Smooth muscle cell (in vitro differentiated cells): ENCODE measurements at regions not wholly inside any gene's neighbourhood (a gene's known extent, or its start where the extent isn't known, plus 50 kb on each side); places are given as distances from the start of the nearest gene placed in this dataset.

ENCODE experiments used
- DNase-seq: peaks from one replicate; lab custom pipeline; 2025; ENCODE audit not compliant: unreplicated experiment; lab: John Stamatoyannopoulos, UW
- H2AFZ ChIP-seq: fragments of 200-600 bp; sonication (generic); 2 replicates; pipeline ENCODE4 v1.6.0; 2016; ENCODE audit warnings: antibody characterized with exemption, low read depth, mild to moderate bottlenecking
- H3F3A ChIP-seq: fragments of 200-600 bp; sonication (generic); 2 replicates; pipeline ENCODE4 v1.6.0; 2017; ENCODE audit warnings: antibody characterized with exemption, low read depth
- H3K27ac ChIP-seq: fragments of 200-600 bp; sonication (generic); 2 replicates; pipeline ENCODE4 v1.5.1; 2016; ENCODE audit warnings: low read depth, mild to moderate bottlenecking
- H3K27me3 ChIP-seq: fragments of 200-600 bp; sonication (generic); 2 replicates; pipeline ENCODE4 v1.6.1; 2016; ENCODE audit warnings: low read depth, mild to moderate bottlenecking
- H3K36me3 ChIP-seq: fragments of 200-600 bp; sonication (generic); 2 replicates; pipeline ENCODE4 v1.5.1; 2016; ENCODE audit warnings: low read depth
- H3K4me1 ChIP-seq: fragments of 200-600 bp; sonication (generic); 2 replicates; pipeline ENCODE4 v1.5.1; 2016; ENCODE audit warnings: low read depth
- H3K4me2 ChIP-seq: fragments of 200-600 bp; sonication (generic); 2 replicates; pipeline ENCODE4 v1.6.0; 2016; ENCODE audit warnings: mild to moderate bottlenecking
- H3K4me3 ChIP-seq: fragments of 200-600 bp; sonication (generic); 2 replicates; pipeline ENCODE4 v1.5.1; 2016; ENCODE audit warnings: mild to moderate bottlenecking
- H3K79me2 ChIP-seq: fragments of 200-600 bp; sonication (generic); 2 replicates; pipeline ENCODE4 v1.6.0; 2016; ENCODE audit warnings: low read depth, mild to moderate bottlenecking
- H3K9ac ChIP-seq: fragments of 200-600 bp; sonication (generic); 2 replicates; pipeline ENCODE4 v1.6.0; 2016; ENCODE audit warnings: low read depth
- H3K9me3 ChIP-seq: fragments of 200-600 bp; sonication (generic); replicated peaks from 2 replicates; pipeline ENCODE4 v1.5.1; 2016; ENCODE audit warnings: low read depth
- H4K20me1 ChIP-seq: fragments of 200-600 bp; sonication (generic); 2 replicates; pipeline ENCODE4 v1.6.0; 2016; ENCODE audit warnings: low read depth
- WGBS: methylation state at CpG from one replicate; pipeline ENCODE4 v1.1.7; 2016; ENCODE audit warnings: low lambda C conversion rate; 5-methylcytosine and 5-hydroxymethylcytosine counted together
- TF ChIP-seq, protein P1 (sequence below): fragments of 200-600 bp; sonication (generic); IDR thresholded peaks from 2 replicates; pipeline ENCODE4 v1.5.1; 2017; ENCODE audit warnings: borderline replicate concordance, mild to moderate bottlenecking, antibody characterized with exemption; ENCODE audit not compliant: insufficient read depth, poor library complexity, severe bottlenecking

DNA sequence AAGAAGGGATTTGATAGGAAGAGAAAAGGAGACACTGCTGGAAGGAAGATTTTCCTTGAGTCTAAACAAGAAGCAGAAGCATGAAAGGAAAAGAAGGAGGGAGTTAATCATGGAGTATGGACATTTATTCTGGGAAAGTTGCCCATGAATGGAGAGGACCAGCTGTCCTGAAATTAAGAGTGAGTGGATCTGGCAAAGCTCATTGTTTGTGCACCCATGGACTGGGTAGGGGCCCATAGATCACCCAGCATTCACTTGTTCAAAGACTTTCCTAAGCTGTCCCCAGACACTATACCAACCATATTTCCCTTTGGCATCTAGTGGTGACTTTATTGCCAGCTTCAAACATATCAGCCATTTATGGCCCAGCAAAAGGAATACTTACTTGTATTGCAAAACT lies 422.7 kb downstream of the FBXO15 start:
- Histone ChIP-seq H3K27me3 (no peaks in the 10 kb centered on the region), H3K4me3 (no peak overlapping the region), H3K4me1 (peaks cover 21% of the 10 kb centered on the region), H3F3A (no peaks in the 10 kb centered on the region), H3K4me2 (no peak overlapping the region), H3K27ac (no peak overlapping the region), H4K20me1 (no peaks in the 10 kb centered on the region), H3K36me3 (no peaks in the 10 kb centered on the region), H3K79me2 (no peaks in the 10 kb centered on the region), H3K9ac (no peak overlapping the region), H2AFZ (no peak overlapping the region), H3K9me3 (no peaks in the 10 kb centered on the region)
- no peak for DNase-seq
- TF ChIP-seq, protein P1, sequence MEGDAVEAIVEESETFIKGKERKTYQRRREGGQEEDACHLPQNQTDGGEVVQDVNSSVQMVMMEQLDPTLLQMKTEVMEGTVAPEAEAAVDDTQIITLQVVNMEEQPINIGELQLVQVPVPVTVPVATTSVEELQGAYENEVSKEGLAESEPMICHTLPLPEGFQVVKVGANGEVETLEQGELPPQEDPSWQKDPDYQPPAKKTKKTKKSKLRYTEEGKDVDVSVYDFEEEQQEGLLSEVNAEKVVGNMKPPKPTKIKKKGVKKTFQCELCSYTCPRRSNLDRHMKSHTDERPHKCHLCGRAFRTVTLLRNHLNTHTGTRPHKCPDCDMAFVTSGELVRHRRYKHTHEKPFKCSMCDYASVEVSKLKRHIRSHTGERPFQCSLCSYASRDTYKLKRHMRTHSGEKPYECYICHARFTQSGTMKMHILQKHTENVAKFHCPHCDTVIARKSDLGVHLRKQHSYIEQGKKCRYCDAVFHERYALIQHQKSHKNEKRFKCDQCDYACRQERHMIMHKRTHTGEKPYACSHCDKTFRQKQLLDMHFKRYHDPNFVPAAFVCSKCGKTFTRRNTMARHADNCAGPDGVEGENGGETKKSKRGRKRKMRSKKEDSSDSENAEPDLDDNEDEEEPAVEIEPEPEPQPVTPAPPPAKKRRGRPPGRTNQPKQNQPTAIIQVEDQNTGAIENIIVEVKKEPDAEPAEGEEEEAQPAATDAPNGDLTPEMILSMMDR, result no peak

DNA sequence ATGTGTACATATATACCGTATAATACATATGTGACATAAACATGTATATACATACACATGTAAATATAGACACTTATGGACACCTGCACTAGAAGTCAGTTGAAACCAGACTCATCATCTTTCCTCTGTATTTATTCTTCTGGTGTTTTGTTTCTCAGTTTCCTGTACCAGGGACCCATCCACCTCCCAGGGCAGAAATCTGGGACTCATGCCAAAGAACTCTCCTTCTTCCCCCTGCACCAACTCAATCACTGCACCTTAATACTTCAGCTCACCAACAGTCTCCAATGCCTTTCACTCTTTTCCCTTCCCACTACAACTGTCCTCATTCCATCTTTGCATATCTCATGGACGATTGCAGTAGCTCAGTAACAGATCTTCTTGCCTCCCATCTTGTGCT lies 428.0 kb downstream of the FBXO15 start:
- Histone ChIP-seq H2AFZ (no peak overlapping the region), H3K27ac (no peak overlapping the region), H3K4me3 (no peak overlapping the region), H3K4me2 (no peak overlapping the region), H3K27me3 (no peaks in the 10 kb centered on the region), H3K9me3 (no peaks in the 10 kb centered on the region), H3K9ac (no peak overlapping the region), H4K20me1 (no peaks in the 10 kb centered on the region), H3K79me2 (no peaks in the 10 kb centered on the region), H3F3A (peaks cover under 1% of the 10 kb centered on the region), H3K4me1 (peaks cover 1% of the 10 kb centered on the region), H3K36me3 (no peaks in the 10 kb centered on the region)
- TF ChIP-seq, protein P1, result no peak
- WGBS, result 98% methylated on average over 2 of the region's 2 CpGs
- DNase-seq, result no peak

DNA sequence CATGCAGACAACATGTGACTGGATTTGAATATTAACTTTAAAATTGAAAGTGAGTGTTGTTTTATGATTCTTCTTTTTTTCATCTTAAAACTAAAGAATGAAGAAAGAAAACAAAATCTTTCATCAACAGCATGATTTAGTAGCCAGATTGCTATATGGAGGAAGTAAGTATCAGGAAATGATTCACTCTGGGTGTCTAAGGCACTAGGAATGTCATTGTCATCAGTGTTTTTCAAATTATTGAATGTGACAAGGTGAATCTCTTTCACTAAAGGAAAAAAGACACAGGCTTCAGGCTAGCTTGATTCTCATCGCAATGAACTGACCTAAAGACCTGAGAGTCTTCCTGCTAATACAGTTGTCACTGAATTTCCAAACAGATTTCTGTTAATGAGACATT lies 430.1 kb downstream of the FBXO15 start:
- no peak overlapping the region for H3K9ac ChIP-seq
- TF ChIP-seq, protein P1, result no peak
- H3K4me2 ChIP-seq, result no peak overlapping the region
- H3K36me3 ChIP-seq, result no peaks in the 10 kb centered on the region
- H3K79me2 ChIP-seq, result no peaks in the 10 kb centered on the region
- H4K20me1 ChIP-seq, result no peaks in the 10 kb centered on the region
- H3K4me3 ChIP-seq, result no peak overlapping the region
- H3F3A ChIP-seq, result peaks cover 3% of the 10 kb centered on the region
- H3K27ac ChIP-seq, result peak overlapping the region; percentile 27
- no peaks in the 10 kb centered on the region for H3K9me3 ChIP-seq
- H3K27me3 ChIP-seq, result no peaks in the 10 kb centered on the region
- no peak overlapping the region for H2AFZ ChIP-seq
- no peak for DNase-seq
- no peaks in the 10 kb centered on the region for H3K4me1 ChIP-seq
- WGBS, result 80% methylated on average over 1 of the region's 1 CpG

DNA sequence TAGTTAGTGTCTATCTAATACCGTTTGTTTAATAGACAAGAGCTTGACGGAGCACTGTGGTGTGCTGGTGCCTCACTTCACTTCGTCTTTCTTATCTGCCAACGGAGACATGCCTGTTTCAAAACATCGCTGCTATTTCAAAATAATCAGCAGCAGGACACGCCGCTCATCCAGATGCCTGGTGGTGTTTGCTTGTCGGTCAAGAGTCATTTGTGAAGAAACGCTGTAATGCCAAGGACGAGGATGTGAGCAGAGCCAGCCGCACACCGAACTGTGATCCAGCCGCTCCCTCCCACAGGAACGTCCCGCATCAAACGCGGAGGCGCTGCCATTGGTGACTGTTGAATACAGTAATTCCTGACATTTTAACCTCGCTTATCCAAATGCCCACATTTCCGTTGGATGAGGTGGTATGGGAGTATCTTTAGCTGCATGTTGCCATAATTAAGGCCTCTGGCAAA lies 432.4 kb downstream of the FBXO15 start:
- peak overlapping the region; percentile 5 for H3K4me3 ChIP-seq
- DNase-seq, result no peak

More for the DNA sequence above, 432.4 kb downstream of the FBXO15 start:
- TF ChIP-seq, protein P1, result no peak
- Histone ChIP-seq H3F3A (peaks cover 3% of the 10 kb centered on the region), H3K27me3 (no peaks in the 10 kb centered on the region), H3K27ac (no peak overlapping the region), H3K4me2 (peak overlapping the region; percentile 53), H3K9me3 (no peaks in the 10 kb centered on the region), H4K20me1 (no peaks in the 10 kb centered on the region), H3K36me3 (no peaks in the 10 kb centered on the region), H2AFZ (peak overlapping the region; percentile 36), H3K4me1 (no peaks in the 10 kb centered on the region), H3K9ac (no peak overlapping the region), H3K79me2 (no peaks in the 10 kb centered on the region)
- WGBS, result 58% methylated on average over 20 of the region's 20 CpGs
